ENCODE measurements at regions not wholly inside any gene's neighbourhood (a gene's known extent, or its start where the extent isn't known, plus 50 kb on each side); places are given as distances from the start of the nearest gene placed in this dataset.

DNA sequence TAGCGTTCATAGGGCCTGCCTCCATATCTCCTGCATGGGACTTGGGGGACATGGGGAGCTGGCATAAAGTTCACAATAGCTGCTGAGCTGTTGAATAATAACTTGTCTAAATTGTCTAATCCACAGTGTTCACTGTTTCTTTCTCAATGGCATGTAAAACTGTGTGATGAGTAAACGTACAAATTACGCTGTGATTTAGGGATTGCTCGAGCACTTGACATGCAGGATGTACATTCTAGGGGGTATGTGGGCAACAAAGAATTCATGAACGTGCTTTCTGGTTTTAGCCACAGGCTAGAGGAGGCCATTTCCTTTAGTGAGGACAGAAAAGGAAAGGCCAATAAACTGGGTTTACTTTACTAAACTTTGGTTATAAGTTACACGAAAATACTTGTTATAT lies 534.2 kb upstream of the ZWINT start:
- intact Hi-C loops (cut with DNase I): no loop called here
- 56 to 66% methylated on average over 6 of the region's 6 CpGs for WGBS, 2 donors

DNA sequence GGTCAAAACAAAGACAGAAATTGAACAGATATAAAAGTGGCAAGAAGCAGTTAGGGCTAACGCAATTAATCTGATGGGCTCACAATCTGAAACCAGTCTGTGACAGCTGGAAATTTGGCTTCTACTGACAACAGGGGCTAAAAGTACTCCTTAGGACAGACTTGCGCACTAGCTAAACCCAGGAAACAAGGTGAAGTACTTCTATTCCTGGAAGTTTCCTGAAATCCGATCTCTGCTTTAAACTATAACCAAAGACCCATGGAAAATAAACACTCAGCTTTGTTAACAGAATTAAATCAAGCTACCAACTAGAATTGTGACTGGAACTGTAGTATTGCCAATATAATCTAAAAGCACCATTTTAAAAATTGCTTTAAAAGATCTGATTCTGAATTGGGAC lies 520.2 kb upstream of the ZWINT start:
- no peaks in the 10 kb centered on the region for H3K4me1 ChIP-seq
- DNase-seq: no peak
- intact Hi-C loops (cut with DNase I): no loop called here
- no peak for TF ChIP-seq EP300 (IDR thresholded peaks at IDR 0.05)
- no peak for TF ChIP-seq POLR2A (IDR thresholded peaks at IDR 0.05)
- no peak for TF ChIP-seq POLR2AphosphoS5 (IDR thresholded peaks at IDR 0.05)
- TF ChIP-seq, protein P1, sequence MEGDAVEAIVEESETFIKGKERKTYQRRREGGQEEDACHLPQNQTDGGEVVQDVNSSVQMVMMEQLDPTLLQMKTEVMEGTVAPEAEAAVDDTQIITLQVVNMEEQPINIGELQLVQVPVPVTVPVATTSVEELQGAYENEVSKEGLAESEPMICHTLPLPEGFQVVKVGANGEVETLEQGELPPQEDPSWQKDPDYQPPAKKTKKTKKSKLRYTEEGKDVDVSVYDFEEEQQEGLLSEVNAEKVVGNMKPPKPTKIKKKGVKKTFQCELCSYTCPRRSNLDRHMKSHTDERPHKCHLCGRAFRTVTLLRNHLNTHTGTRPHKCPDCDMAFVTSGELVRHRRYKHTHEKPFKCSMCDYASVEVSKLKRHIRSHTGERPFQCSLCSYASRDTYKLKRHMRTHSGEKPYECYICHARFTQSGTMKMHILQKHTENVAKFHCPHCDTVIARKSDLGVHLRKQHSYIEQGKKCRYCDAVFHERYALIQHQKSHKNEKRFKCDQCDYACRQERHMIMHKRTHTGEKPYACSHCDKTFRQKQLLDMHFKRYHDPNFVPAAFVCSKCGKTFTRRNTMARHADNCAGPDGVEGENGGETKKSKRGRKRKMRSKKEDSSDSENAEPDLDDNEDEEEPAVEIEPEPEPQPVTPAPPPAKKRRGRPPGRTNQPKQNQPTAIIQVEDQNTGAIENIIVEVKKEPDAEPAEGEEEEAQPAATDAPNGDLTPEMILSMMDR (IDR thresholded peaks at IDR 0.05): no peak
- H3K27me3 ChIP-seq: no peaks in the 10 kb centered on the region
- H3K9me3 ChIP-seq: no peaks in the 10 kb centered on the region
- WGBS, 2 donors: 54 to 73% methylated on average over 3 of the region's 3 CpGs
- no peaks in the 10 kb centered on the region for H3K36me3 ChIP-seq
- no peak overlapping the region for H3K4me3 ChIP-seq
- H3K27ac ChIP-seq: no peak overlapping the region

More for the DNA sequence above, 534.2 kb upstream of the ZWINT start:
- Histone ChIP-seq H3K4me1 (no peaks in the 10 kb centered on the region), H3K36me3 (no peaks in the 10 kb centered on the region), H3K4me3 (no peak overlapping the region), H3K27me3 (no peaks in the 10 kb centered on the region), H3K9me3 (no peaks in the 10 kb centered on the region), H3K27ac (no peak overlapping the region)
- no peak for DNase-seq
- TF ChIP-seq, protein P1 (IDR thresholded peaks at IDR 0.05): no peak
- TF ChIP-seq POLR2A (IDR thresholded peaks at IDR 0.05): no peak
- TF ChIP-seq POLR2AphosphoS5 (IDR thresholded peaks at IDR 0.05): no peak
- no peak for TF ChIP-seq EP300 (IDR thresholded peaks at IDR 0.05)

DNA sequence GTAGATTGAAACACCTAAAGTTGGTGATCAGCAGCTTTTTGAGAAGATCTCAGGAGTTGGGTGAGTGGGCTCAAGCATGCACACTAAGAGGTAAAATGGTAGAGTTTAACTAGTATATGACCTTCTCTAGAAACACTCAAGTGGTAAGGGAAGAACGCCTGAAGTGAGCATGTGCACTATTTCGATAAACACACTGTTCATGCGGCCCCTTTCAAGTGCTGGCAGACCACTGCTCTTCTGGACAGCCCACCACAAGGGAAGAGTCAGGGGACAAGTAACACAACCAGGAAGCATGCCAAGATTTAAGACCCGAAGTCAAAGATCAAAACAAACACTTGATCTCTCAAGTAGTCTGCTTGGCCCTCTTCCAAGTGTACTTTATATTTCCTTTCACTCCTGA lies 519.5 kb upstream of the ZWINT start:
- no peak for TF ChIP-seq POLR2AphosphoS5 (IDR thresholded peaks at IDR 0.05)
- TF ChIP-seq EP300 (IDR thresholded peaks at IDR 0.05): no peak
- TF ChIP-seq POLR2A (IDR thresholded peaks at IDR 0.05): no peak
- TF ChIP-seq, protein P1 (IDR thresholded peaks at IDR 0.05): no peak
- 55 to 61% methylated on average over 4 of the region's 4 CpGs for WGBS, 2 donors
- no peak for DNase-seq

DNA sequence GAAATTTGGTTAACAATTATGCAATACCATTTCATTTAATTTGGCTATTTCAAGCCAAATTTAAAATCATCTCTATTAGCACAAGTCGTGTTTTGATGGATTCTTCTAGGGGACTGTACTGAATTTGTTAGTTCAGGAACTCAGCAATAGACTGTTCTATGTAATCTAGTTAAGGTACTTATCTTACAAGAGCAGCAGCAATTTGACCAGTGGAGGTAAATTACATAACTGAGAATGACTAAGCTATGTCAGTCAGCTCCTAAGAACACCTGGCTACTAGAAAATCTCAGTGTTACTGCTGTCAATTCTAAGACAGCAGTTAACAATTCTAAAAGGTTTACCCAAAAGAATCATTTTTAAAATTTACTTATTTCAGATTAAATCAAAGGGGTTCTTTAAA lies 513.9 kb upstream of the ZWINT start:
- H3K27me3 ChIP-seq: no peaks in the 10 kb centered on the region
- H3K4me3 ChIP-seq: no peak overlapping the region
- H3K36me3 ChIP-seq: no peaks in the 10 kb centered on the region
- no peak for DNase-seq
- H3K27ac ChIP-seq: no peak overlapping the region
- intact Hi-C loops (cut with DNase I): no loop called here
- WGBS, 2 donors: 14 to 57% methylated on average over 1 of the region's 1 CpG
- TF ChIP-seq POLR2A (IDR thresholded peaks at IDR 0.05): no peak
- no peak for TF ChIP-seq POLR2AphosphoS5 (IDR thresholded peaks at IDR 0.05)
- H3K9me3 ChIP-seq: no peaks in the 10 kb centered on the region
- H3K4me1 ChIP-seq: no peaks in the 10 kb centered on the region

More for the DNA sequence above, 519.5 kb upstream of the ZWINT start:
- intact Hi-C loops (cut with DNase I): no loop called here
- no peaks in the 10 kb centered on the region for H3K27me3 ChIP-seq
- H3K36me3 ChIP-seq: no peaks in the 10 kb centered on the region
- H3K4me1 ChIP-seq: no peaks in the 10 kb centered on the region
- no peak overlapping the region for H3K4me3 ChIP-seq
- no peak overlapping the region for H3K27ac ChIP-seq
- H3K9me3 ChIP-seq: no peaks in the 10 kb centered on the region

DNA sequence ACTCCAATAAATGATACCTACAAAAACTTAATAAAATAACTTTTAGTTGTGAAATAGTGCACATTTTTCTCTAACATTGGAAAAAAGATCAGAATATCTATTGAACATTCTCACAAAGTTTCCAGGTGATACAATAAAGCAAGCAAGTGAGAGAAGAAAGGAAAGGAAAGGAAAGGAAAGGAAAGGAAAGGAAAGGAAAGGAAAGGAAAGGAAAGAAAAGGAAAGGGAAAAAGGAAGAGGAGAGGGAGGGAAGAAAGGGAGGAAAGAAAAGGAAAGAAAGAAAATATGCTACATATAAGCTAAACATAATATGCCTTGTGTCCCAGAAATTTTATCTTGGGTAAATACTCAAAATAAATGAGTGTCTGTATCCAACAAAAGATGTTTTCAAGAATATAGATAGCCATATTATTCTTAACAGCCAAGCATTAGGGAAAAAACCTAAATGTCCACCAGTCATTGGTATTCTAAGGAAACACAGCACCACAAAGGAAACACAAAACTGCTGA lies 510.2 kb upstream of the ZWINT start:
- Histone ChIP-seq H3K27ac (no peak overlapping the region), H3K9me3 (no peaks in the 10 kb centered on the region), H3K4me1 (no peaks in the 10 kb centered on the region), H3K36me3 (no peaks in the 10 kb centered on the region), H3K4me3 (no peak overlapping the region), H3K27me3 (no peaks in the 10 kb centered on the region)
- intact Hi-C loops (cut with DNase I): no loop called here
- DNase-seq: no peak
- TF ChIP-seq, protein P1 (IDR thresholded peaks at IDR 0.05): no peak
- TF ChIP-seq POLR2AphosphoS5 (IDR thresholded peaks at IDR 0.05) (no peak), POLR2A (IDR thresholded peaks at IDR 0.05) (no peak), EP300 (IDR thresholded peaks at IDR 0.05) (no peak)

Measured in sigmoid colon (tissue), 6 donors.